ENCODE measurements at regions not wholly inside any gene's neighbourhood (a gene's known extent, or its start where the extent isn't known, plus 50 kb on each side); places are given as distances from the start of the nearest gene placed in this dataset.
A peak's percentile ranks its signal among the peaks of the same experiment; 100 is the strongest.

GRCh38 chr7:96414931-96415292, 93.0 kb upstream of the SLC25A13 start:
- ChIA-PET POLR2A (no interaction called here), CTCF (interaction anchor here (1.0 to 1.2 kb wide), 2 partner anchors 13 to 26 kb away, joined by 3 read pairs; no protein-coding TSS in a partner anchor)
- BruUV-seq (replicated peaks) = no TSS peak

More at GRCh38 chr7:96414931-96415292, 93.0 kb upstream of the SLC25A13 start:
- FAIRE-seq (peak; percentile 50), DNase-seq (ENCODE audit: low read depth, low spot score) (peak; percentile 10)
- no peaks in the 10 kb centered on the region for H3K9me1 ChIP-seq (replicated peaks; ENCODE audit: control insufficient read depth, extremely low read depth, insufficient read depth, low read length)
- no peak overlapping the region for H3K4me2 ChIP-seq (ENCODE audit: insufficient read depth, low read length)
- no peaks in the 10 kb centered on the region for H3K9me3 ChIP-seq (replicated peaks; ENCODE audit: control insufficient read depth, insufficient read depth, low read length)
- H3K79me2 ChIP-seq (ENCODE audit: control insufficient read depth, insufficient read depth, low read length) = no peaks in the 10 kb centered on the region
- intact Hi-C loops (cut with micrococcal nuclease) = loop anchor here (1.0 to 5.0 kb wide), 5 partner anchors 94 to 612 kb away; no protein-coding TSS in a partner anchor
- no peak overlapping the region for H3K27ac ChIP-seq (ENCODE audit: insufficient read depth, low read depth, low read length)
- H3K4me1 ChIP-seq (ENCODE audit: control insufficient read depth, extremely low read depth, insufficient read depth, low read length) = peaks cover 6% of the 10 kb centered on the region
- H3K36me3 ChIP-seq (ENCODE audit: control insufficient read depth in 2 of 2, extremely low read depth in 1 of 2, insufficient read depth in 2 of 2, low read length in 2 of 2) = no peaks in the 10 kb centered on the region
- no peaks in the 10 kb centered on the region for H3K27me3 ChIP-seq (ENCODE audit: control insufficient read depth in 2 of 2, insufficient read depth in 2 of 2, low read length in 2 of 2)
- no peak overlapping the region for H3K4me3 ChIP-seq (replicated peaks in 1 of 3; ENCODE audit: insufficient read depth in 1 of 3, low read depth in 1 of 3, low read length in 3 of 3)
- dilution Hi-C loops (cut with MboI; ENCODE audit: extremely low pct_ligation_motif_present, low sequenced_read_pairs) = no loop called here
- no peaks in the 10 kb centered on the region for H4K20me1 ChIP-seq (replicated peaks; ENCODE audit: control insufficient read depth, extremely low read depth, insufficient read depth, low read length)
- H3K9ac ChIP-seq (replicated peaks; ENCODE audit: extremely low read depth, insufficient read depth, low read length) = no peak overlapping the region
- H2AFZ ChIP-seq (ENCODE audit: low read depth, low read length) = no peak overlapping the region
- peak; percentile 40 to 41 for TF ChIP-seq CTCF (IDR thresholded peaks at IDR 0.05; ENCODE audit: extremely low read depth in 1 of 2, insufficient read depth in 1 of 2, low read depth in 1 of 2, low read length in 2 of 2)
- TF ChIP-seq JUN (IDR thresholded peaks at IDR 0.05; ENCODE audit: borderline replicate concordance, insufficient read depth, insufficient read length, low read depth) = no peak
- TF ChIP-seq MYC (IDR thresholded peaks at IDR 0.05; ENCODE audit: low read depth, low read length) = no peak
- TF ChIP-seq POLR2AphosphoS5 (IDR thresholded peaks at IDR 0.05; ENCODE audit: insufficient read depth, low read depth, low read length) = no peak
